K562 (cell line): ENCODE measurements at regions not wholly inside any gene's neighbourhood (a gene's known extent, or its start where the extent isn't known, plus 50 kb on each side); places are given as distances from the start of the nearest gene placed in this dataset.

Experiments used
- ATAC-seq: fragments of 200-7000 bp; cut with Tn5 transposase; 3 replicates; pipeline ENCODE4 v1.9.1; 2020; ENCODE audit warnings: moderate library complexity
- BruUV-seq: library from RNA; stranded (reverse); fragments of 400-500 nt; replicated peaks from 2 replicates; lab custom pipeline; 2021; lab: Mats Ljungman, UMichigan
- CTCF ChIA-PET: fragments of 300-600 bp; formaldehyde crosslinking; extraction: SDS; loops from one replicate; lab custom pipeline; 2021; ENCODE audit warnings: low intra/inter-chr PET ratio; lab: Yijun Ruan, JAX
- POLR2A ChIA-PET: fragments of 300-600, 350-650 bp; sonication (Branson Sonifier 250); formaldehyde crosslinking; extraction: SDS; loops from one replicate; lab custom pipeline; 2021; ENCODE audit warnings: antibody characterized with exemption, inconsistent platforms; lab: Yijun Ruan, JAX
- DNase-seq, 4 experiments: peaks; one replicate each; pipeline versions ENCODE4 v3.0.0 to v3.0.0-alpha.2; 2011 to 2018; ENCODE audit warnings: low spot score in 3 of 4, mixed read lengths in 3 of 4; ENCODE audit errors: extremely low read depth in 1 of 4
- FAIRE-seq: peaks from 2 replicates; lab custom pipeline; 2011; peaks lifted over from hg19 to GRCh38; lab: Jason Lieb, UNC
- H2AFZ ChIP-seq: 2 replicates; pipeline ENCODE4 v1.6.0; 2011; ENCODE audit warnings: low read depth, low read length, control low read depth, inconsistent platforms
- H3K27ac ChIP-seq: fragments of 200-600 bp; 3 replicates; pipeline ENCODE4 v1.8.0; 2011; ENCODE audit warnings: low read depth, mild to moderate bottlenecking, control low read depth, inconsistent platforms, low read length, moderate library complexity, mixed read lengths; ENCODE audit errors: extremely low read depth
- H3K27me3 ChIP-seq, 2 experiments: fragments of 300-600 bp in 1 of 2; 2 replicates in 1 of 2; 3 replicates in 1 of 2; pipeline versions ENCODE4 v1.6.0 to v1.8.0; 2011; ENCODE audit warnings: inconsistent platforms in 2 of 2, low read length in 2 of 2, mild to moderate bottlenecking in 1 of 2, mixed read lengths in 1 of 2, moderate library complexity in 1 of 2; ENCODE audit not compliant: control insufficient read depth in 2 of 2, insufficient read depth in 2 of 2
- H3K36me3 ChIP-seq: fragments of 300-600 bp; 3 replicates; pipeline ENCODE4 v1.8.0; 2011; ENCODE audit warnings: mild to moderate bottlenecking, low read length, inconsistent platforms; ENCODE audit not compliant: control insufficient read depth, insufficient read depth
- H3K4me1 ChIP-seq, 2 experiments: fragments of 200-600 bp in 1 of 2; replicated peaks in 1 of 2; 2 replicates in 1 of 2; 3 replicates in 1 of 2; pipeline versions ENCODE4 v1.5.1 to v1.8.0; 2011; ENCODE audit warnings: inconsistent platforms in 2 of 2, low read length in 2 of 2, mild to moderate bottlenecking in 1 of 2, mixed read lengths in 1 of 2, moderate library complexity in 1 of 2; ENCODE audit not compliant: control insufficient read depth in 2 of 2, insufficient read depth in 2 of 2
- H3K4me2 ChIP-seq: 2 replicates; pipeline ENCODE4 v1.6.1; 2011; ENCODE audit warnings: low read length, control low read depth, inconsistent platforms, mixed read lengths; ENCODE audit not compliant: insufficient read depth
- H3K4me3 ChIP-seq: fragments of 200-600 bp; sonication (generic), shearing (Covaris generic); 2 replicates; pipeline ENCODE4 v1.5.1; 2016; ENCODE audit warnings: control low read depth, inconsistent platforms
- H3K79me2 ChIP-seq: fragments of 200-600 bp; 3 replicates; pipeline ENCODE4 v1.8.0; 2011; ENCODE audit warnings: low read length, inconsistent platforms; ENCODE audit not compliant: control insufficient read depth, insufficient read depth
- H3K9ac ChIP-seq, 2 experiments: 2 replicates each; pipeline versions ENCODE4 v1.6.0 to v1.6.1; 2011; ENCODE audit warnings: low read depth in 2 of 2, low read length in 2 of 2, control low read depth in 1 of 2, inconsistent platforms in 1 of 2, mild to moderate bottlenecking in 1 of 2, mixed read lengths in 1 of 2; ENCODE audit not compliant: insufficient read depth in 1 of 2
- H3K9me1 ChIP-seq: one replicate; pipeline ENCODE4 v1.6.0; 2011; ENCODE audit warnings: inconsistent platforms, mild to moderate bottlenecking, low read length, moderate library complexity; ENCODE audit not compliant: control insufficient read depth, insufficient read depth
- H3K9me3 ChIP-seq: replicated peaks from 2 replicates; pipeline ENCODE4 v1.5.1; 2011; ENCODE audit warnings: low read depth, low read length, inconsistent platforms; ENCODE audit not compliant: control insufficient read depth, insufficient read depth
- H4K20me1 ChIP-seq: replicated peaks from 2 replicates; pipeline ENCODE4 v1.6.1; 2011; ENCODE audit warnings: low read length, inconsistent platforms, mixed read lengths; ENCODE audit not compliant: control insufficient read depth, insufficient read depth
- ARID2 ChIP-seq: fragments of 450-650 bp; IDR thresholded peaks from 2 replicates; pipeline ENCODE4 v1.6.1; 2017; ENCODE audit warnings: antibody characterized with exemption, mild to moderate bottlenecking
- BRF1 ChIP-seq: IDR thresholded peaks from 3 replicates; pipeline ENCODE4 v1.6.1; 2011; ENCODE audit warnings: borderline replicate concordance, mild to moderate bottlenecking; ENCODE audit not compliant: insufficient read length; ENCODE audit errors: extremely low read depth
- DDX20 ChIP-seq: fragments of 450-650 bp; IDR thresholded peaks from 2 replicates; pipeline ENCODE4 v1.6.1; 2016; ENCODE audit warnings: missing genetic modification characterization, low read depth, mild to moderate bottlenecking, missing compliant biosample characterization, moderate library complexity
- HDAC8 ChIP-seq: fragments of 450-650 bp; IDR thresholded peaks from 2 replicates; pipeline ENCODE4 v1.6.1; 2016; ENCODE audit warnings: mild to moderate bottlenecking, missing genetic modification characterization, moderate library complexity, missing compliant biosample characterization
- KAT2B ChIP-seq: IDR thresholded peaks from one replicate; pipeline ENCODE4 v1.6.1; 2012; ENCODE audit warnings: low read depth, mild to moderate bottlenecking, control low read depth, inconsistent platforms, low read length, moderate library complexity
- NEUROD1 ChIP-seq: fragments of 150-350 bp; IDR thresholded peaks from 2 replicates; pipeline ENCODE4 v1.6.1; 2014; ENCODE audit warnings: borderline replicate concordance, low read length, low read depth; ENCODE audit not compliant: partially characterized antibody
- PHF8 ChIP-seq: fragments of 200-600 bp; sonication (generic); IDR thresholded peaks from 2 replicates; pipeline ENCODE4 v1.6.1; 2012; ENCODE audit warnings: mixed run types, mild to moderate bottlenecking, inconsistent platforms, low read length, moderate library complexity, borderline replicate concordance
- RAD21 ChIP-seq, 2 experiments: fragments of 250-450 bp in 1 of 2; fragments of 450-650 bp in 1 of 2; sonication (Bioruptor Pico) in 1 of 2; formaldehyde crosslinking in 1 of 2; IDR thresholded peaks in 1 of 2; conservative IDR thresholded peaks in 1 of 2; 2 replicates each; pipeline versions ENCODE4 v1.4.0 to v1.8.0; 2020 to 2022; ENCODE audit warnings: mild to moderate bottlenecking in 2 of 2, moderate library complexity in 1 of 2
- SMARCB1 ChIP-seq: IDR thresholded peaks from 2 replicates; pipeline ENCODE4 v1.6.1; 2011; ENCODE audit warnings: improper control_type of control experiment, low read depth; ENCODE audit not compliant: insufficient read length
- TCFL5 ChIP-seq: fragments of 250-450 bp; sonication (Bioruptor Pico); conservative IDR thresholded peaks from 2 replicates; pipeline ENCODE4 v1.6.1; 2021; ENCODE audit warnings: mild to moderate bottlenecking, moderate library complexity, matching md5 sums
- XRCC5 ChIP-seq: fragments of 200-400 bp; formaldehyde crosslinking; IDR thresholded peaks from 2 replicates; pipeline ENCODE4 v1.6.1; 2017; ENCODE audit warnings: low read depth, mild to moderate bottlenecking, low read length
- ZBTB12 ChIP-seq: fragments of 250-450 bp; sonication (Bioruptor Pico); IDR thresholded peaks from 2 replicates; pipeline ENCODE4 v1.4.0; 2020
- ZBTB17 ChIP-seq: fragments of 450-650 bp; formaldehyde crosslinking; IDR thresholded peaks from 2 replicates; pipeline ENCODE4 v1.4.0; 2020; ENCODE audit warnings: mild to moderate bottlenecking
- ZNF143 ChIP-seq: sonication (generic); formaldehyde crosslinking; IDR thresholded peaks from 2 replicates; pipeline ENCODE4 v1.9.0; 2022; ENCODE audit warnings: mild to moderate bottlenecking, missing genetic modification reagents
- ZNF589 ChIP-seq: fragments of 200-800 bp; sonication (Bioruptor generic); IDR thresholded peaks from 2 replicates; pipeline ENCODE4 v1.6.1; 2016; ENCODE audit warnings: low read depth, missing genetic modification characterization, missing compliant biosample characterization
- WGBS: fragments of 100-300 bp; shearing (Covaris generic); methylation state at CpG from one replicate; pipeline ENCODE4 v1.1.6; 2016; ENCODE audit warnings: low coverage, mixed read lengths; ENCODE audit not compliant: insufficient coverage; ENCODE audit errors: missing lambda C conversion rate; 5-methylcytosine and 5-hydroxymethylcytosine counted together
- in situ Hi-C: fragments of 300-500 bp; cut with MboI; formaldehyde crosslinking; loops from 4 replicates; pipeline ENCODE4 v1.15.0; 2018; ENCODE audit warnings: inconsistent platforms, mixed read lengths
- intact Hi-C: fragments of 100-400 bp; cut with micrococcal nuclease; formaldehyde crosslinking; loops from 2 replicates; pipeline ENCODE4 v1.14.2; 2022
- TF ChIP-seq, protein P1 (sequence below): fragments of 450-650 bp; IDR thresholded peaks from 2 replicates; pipeline ENCODE4 v1.7.1; 2018; ENCODE audit warnings: mild to moderate bottlenecking, low read depth; ENCODE audit not compliant: partially characterized antibody
- TF ChIP-seq, protein P2 (sequence below): fragments of 150-350 bp; conservative IDR thresholded peaks from 2 replicates; pipeline ENCODE4 v1.6.1; 2014; ENCODE audit warnings: low read length

- H3K79me2 ChIP-seq = no peaks in the 10 kb centered on the region
- ATAC-seq (no peak), FAIRE-seq (no peak), DNase-seq (no peak)
- no peaks in the 10 kb centered on the region for H3K4me1 ChIP-seq
- WGBS = 6% methylated on average over 2 of the region's 2 CpGs
- ChIA-PET CTCF (no interaction called here), POLR2A (no interaction called here)
- in situ Hi-C loops (no loop called here), intact Hi-C loops (no loop called here)
- H4K20me1 ChIP-seq = no peaks in the 10 kb centered on the region
- no peak overlapping the region for H2AFZ ChIP-seq
- BruUV-seq = no TSS peak
- TF ChIP-seq SMARCB1 = no peak
- no peak for TF ChIP-seq DDX20 (tag)
- TF ChIP-seq, protein P1, sequence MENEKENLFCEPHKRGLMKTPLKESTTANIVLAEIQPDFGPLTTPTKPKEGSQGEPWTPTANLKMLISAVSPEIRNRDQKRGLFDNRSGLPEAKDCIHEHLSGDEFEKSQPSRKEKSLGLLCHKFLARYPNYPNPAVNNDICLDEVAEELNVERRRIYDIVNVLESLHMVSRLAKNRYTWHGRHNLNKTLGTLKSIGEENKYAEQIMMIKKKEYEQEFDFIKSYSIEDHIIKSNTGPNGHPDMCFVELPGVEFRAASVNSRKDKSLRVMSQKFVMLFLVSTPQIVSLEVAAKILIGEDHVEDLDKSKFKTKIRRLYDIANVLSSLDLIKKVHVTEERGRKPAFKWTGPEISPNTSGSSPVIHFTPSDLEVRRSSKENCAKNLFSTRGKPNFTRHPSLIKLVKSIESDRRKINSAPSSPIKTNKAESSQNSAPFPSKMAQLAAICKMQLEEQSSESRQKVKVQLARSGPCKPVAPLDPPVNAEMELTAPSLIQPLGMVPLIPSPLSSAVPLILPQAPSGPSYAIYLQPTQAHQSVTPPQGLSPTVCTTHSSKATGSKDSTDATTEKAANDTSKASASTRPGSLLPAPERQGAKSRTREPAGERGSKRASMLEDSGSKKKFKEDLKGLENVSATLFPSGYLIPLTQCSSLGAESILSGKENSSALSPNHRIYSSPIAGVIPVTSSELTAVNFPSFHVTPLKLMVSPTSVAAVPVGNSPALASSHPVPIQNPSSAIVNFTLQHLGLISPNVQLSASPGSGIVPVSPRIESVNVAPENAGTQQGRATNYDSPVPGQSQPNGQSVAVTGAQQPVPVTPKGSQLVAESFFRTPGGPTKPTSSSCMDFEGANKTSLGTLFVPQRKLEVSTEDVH = no peak
- TF ChIP-seq BRF1 = no peak
- TF ChIP-seq, protein P2, sequence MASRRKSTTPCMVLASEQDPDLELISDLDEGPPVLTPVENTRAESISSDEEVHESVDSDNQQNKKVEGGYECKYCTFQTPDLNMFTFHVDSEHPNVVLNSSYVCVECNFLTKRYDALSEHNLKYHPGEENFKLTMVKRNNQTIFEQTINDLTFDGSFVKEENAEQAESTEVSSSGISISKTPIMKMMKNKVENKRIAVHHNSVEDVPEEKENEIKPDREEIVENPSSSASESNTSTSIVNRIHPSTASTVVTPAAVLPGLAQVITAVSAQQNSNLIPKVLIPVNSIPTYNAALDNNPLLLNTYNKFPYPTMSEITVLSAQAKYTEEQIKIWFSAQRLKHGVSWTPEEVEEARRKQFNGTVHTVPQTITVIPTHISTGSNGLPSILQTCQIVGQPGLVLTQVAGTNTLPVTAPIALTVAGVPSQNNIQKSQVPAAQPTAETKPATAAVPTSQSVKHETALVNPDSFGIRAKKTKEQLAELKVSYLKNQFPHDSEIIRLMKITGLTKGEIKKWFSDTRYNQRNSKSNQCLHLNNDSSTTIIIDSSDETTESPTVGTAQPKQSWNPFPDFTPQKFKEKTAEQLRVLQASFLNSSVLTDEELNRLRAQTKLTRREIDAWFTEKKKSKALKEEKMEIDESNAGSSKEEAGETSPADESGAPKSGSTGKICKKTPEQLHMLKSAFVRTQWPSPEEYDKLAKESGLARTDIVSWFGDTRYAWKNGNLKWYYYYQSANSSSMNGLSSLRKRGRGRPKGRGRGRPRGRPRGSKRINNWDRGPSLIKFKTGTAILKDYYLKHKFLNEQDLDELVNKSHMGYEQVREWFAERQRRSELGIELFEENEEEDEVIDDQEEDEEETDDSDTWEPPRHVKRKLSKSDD = no peak
- no peak for TF ChIP-seq HDAC8 (tag)
- TF ChIP-seq NEUROD1 = no peak
- TF ChIP-seq TCFL5 (CRISPR knock-in tag) = no peak
- TF ChIP-seq ZBTB12 (CRISPR knock-in tag) = no peak
- no peak for TF ChIP-seq XRCC5
- no peak for TF ChIP-seq ZNF589 (CRISPR knock-in tag)
- TF ChIP-seq ZNF143 = no peak
- no peak for TF ChIP-seq ARID2
- no peak for TF ChIP-seq KAT2B
- no peak for TF ChIP-seq ZBTB17 (CRISPR knock-in tag)
- TF ChIP-seq PHF8 = no peak
- no peak for TF ChIP-seq RAD21 (CRISPR knock-in tag; conservative IDR thresholded peaks at IDR 0.05 in 1 of 2, IDR thresholded peaks at IDR 0.05 in 1 of 2)
- no peak overlapping the region for H3K4me3 ChIP-seq
- H3K9me1 ChIP-seq = no peaks in the 10 kb centered on the region
- no peak overlapping the region for H3K9ac ChIP-seq
- no peaks in the 10 kb centered on the region for H3K9me3 ChIP-seq
- H3K4me2 ChIP-seq = no peak overlapping the region
- no peaks in the 10 kb centered on the region for H3K36me3 ChIP-seq
- H3K27me3 ChIP-seq = no peaks in the 10 kb centered on the region
- no peak overlapping the region for H3K27ac ChIP-seq
Measured at GRCh38 chr13:44022196-44022595, 142.5 kb downstream of the LACC1 start.
